Medulla oblongata (tissue), 1 donor: ENCODE measurements at regions not wholly inside any gene's neighbourhood (a gene's known extent, or its start where the extent isn't known, plus 50 kb on each side); places are given as distances from the start of the nearest gene placed in this dataset.
"Not testable (repeated sequence)": the region's sequence is repeated elsewhere in the genome, so short reads cannot be mapped to it uniquely, and the experiment has no call there.

Experiments
- DNase-seq: peaks from one replicate; pipeline ENCODE4 v3.0.0-alpha.2; 2015; ENCODE audit errors: extremely low spot score

DNA sequence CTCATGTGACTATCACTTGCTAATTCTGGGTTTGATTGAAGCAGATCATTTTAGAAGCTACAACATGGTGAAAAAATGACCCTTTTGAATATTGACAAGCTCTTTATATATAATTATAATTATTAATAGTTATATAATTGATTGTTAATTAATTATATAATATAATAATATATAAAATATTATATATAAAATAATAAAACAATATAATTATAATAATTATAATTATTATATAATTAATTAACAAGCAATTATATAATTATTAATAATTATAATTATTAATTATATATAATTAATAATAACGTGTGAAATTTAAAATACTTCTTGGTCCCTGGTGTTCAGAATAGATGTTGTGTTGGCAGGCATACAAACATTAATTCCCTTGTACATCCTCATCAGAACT lies 404.1 kb upstream of the CDH19 start:
- DNase-seq = no peak

DNA sequence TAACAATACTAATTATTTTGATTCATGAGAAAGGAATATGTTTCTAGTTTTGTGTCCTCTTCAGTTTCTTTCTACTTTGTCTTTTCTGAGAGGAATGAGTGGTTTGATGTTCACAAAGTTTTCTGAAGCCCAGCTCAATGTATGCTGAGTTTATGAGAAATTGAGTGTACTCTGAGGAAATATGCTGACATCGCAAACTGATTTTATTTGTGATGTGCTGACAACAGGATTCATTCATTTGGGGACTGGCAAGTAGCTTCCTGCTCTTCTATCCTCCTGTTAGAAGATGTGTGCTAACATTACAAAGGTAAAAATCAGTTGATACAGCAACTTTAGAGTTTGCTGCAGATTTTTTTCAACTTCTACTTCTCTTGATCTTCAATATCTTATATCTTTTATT lies 403.2 kb upstream of the CDH19 start:
- DNase-seq = no peak

DNA sequence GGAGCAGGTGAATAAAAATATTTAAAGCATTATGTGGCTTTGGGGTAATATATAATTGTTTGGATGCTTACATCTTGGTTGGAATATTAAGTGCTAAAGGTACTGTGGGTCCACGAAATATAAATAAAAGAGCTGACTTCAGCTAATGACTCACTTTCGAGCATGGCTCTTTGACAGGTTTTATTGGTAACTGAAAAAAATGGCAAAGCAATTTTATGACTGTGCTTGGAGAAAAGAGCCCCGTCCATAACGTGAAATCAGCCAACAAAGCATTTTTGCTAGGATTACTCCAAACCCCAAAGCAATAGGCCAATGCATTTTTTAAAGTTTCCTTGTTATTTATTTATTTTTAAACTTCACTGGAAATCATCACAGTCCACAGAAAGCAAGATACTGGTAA lies 397.2 kb upstream of the CDH19 start:
- DNase-seq = no peak

DNA sequence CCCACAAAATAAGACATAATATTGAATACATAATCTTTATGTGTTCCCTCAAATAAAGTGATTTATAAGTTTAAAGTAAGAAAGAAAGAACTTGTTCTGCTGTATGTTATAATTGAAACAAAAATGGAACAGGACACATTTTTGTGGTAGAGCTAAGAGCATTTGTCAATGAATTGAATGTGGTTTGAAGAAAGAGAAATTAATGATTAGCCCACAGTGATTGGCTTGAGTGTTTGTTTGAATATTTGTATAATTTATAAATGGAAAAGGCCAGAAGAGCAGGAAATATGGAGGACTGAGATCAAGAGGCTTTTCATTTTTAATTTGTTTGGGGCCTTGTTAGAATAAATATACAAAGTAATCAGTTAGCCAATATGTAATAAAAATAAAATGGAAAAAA lies 395.1 kb upstream of the CDH19 start:
- DNase-seq = no peak

GRCh38 chr18:66995270-66995669 lies 391.4 kb upstream of the CDH19 start:
- DNase-seq = no peak

DNA sequence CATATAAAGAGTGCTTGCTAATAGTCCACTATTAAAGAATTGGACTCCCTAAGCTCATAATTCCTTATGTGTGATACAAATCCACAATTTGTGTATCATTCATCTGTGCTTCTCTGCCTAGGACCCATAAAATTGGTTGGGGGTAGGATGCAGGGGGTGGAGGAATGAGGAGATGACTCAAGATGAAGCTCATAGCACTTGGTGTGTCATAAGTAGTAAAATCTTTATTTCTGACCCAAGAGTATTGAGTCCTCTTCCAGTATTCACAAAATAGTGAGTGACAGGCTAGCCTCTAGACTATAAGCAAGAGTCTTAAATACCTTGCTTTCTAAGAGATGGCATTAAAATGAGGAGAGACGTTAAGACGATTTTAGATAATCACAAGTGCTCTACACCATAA lies 390.9 kb upstream of the CDH19 start:
- no peak for DNase-seq

DNA sequence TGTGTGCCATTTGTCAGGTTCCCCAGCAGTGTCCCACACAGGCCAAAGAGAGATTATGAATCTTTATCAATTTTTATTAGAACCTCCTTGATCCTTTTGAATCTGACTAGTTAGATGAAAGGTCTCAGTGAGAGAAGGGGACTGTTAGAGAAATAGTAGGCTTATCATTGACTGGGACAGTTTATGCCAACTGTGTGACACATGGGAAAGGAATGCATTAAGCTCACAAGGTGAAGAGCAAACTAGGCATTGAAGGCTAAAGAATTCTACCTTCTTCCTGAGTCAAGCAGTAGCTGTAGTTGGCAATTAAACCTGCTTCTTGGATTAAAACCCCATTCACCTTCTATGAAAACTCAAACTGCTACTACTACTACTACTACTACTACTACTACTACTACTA lies 389.6 kb upstream of the CDH19 start:
- no peak for DNase-seq

GRCh38 chr18:66990909-66991308 lies 387.0 kb upstream of the CDH19 start:
- DNase-seq = no peak

DNA sequence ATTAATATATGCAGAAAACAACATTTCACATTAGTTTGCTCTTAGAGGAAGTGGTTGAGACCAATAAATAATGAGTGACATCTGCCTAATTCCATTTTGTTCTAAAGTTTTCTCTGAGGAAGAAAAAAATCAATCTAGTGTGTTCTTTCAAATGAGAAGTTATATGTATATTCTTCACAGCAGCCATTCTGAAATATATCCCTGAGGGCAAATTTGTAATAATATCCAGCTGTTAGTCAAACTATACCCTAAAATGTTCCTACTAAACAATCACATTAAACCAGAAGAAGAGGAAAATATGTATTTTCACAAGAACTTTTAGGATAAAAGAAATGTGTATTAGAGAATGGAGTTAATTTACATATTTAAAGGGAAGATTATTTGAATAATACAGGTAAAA lies 375.1 kb upstream of the CDH19 start:
- no peak for DNase-seq

DNA sequence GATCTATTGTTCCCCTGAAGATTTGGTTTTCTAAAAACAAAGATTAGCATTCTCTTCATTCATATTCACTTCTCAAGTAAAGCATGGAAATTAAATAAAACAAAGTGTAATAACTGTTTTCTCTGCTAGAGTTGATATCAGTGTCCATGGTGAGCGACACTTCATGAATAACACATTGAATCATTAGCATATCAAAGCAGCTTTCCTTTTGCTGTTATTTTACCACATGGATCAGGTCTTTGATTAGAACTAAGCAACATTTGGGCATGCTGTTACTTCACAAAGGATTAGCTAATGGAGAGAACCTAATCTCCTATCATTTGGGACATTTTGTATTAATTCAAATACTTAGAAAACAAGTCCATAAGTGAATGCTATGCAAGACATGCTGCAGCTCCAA lies 368.8 kb upstream of the CDH19 start:
- no peak for DNase-seq

GRCh38 chr18:66971960-66972359 lies 368.1 kb upstream of the CDH19 start:
- no peak for DNase-seq

GRCh38 chr18:66966171-66966570 lies 362.3 kb upstream of the CDH19 start:
- no peak for DNase-seq

DNA sequence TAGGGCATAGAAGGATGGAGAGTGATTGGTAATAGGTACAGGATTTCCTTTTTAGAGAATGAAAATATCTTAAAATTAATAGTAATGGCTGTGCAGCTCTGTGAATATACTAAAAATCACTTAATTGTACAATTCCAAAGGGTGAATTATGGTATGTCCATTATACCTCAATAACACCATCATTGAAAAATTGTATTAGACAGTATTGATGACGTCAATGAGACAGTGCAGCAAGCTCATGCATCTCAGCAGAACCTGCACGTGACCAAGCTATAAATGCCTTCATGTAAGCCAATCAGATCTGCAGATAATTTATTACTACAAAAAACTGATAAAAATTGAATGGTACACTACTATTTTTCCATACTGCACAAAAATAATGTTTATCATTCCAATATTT lies 354.4 kb upstream of the CDH19 start:
- no peak for DNase-seq

GRCh38 chr18:66951750-66952149 lies 347.9 kb upstream of the CDH19 start:
- DNase-seq = no peak

- no peak for DNase-seq
Measured at GRCh38 chr18:66949419-66949818, 345.5 kb upstream of the CDH19 start.

DNA sequence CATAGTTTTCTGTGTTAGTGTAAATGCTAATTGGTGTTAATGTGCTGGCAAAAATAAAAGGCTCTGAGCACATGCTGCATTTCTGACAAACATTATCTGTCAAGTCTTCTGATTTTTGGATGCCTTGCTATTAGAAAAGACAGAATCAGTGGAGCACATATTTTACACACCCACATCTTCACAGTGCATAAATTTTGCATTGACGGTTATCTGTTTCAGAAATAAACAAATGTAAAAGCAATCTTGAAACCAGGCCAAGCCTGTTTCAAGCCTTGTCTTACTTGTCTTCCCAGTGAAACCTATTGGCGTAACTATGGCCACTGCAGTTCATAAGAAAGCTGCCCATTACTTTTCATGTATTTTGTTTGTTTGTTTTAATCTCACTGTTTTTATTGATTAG lies 333.7 kb upstream of the CDH19 start:
- no peak for DNase-seq

DNA sequence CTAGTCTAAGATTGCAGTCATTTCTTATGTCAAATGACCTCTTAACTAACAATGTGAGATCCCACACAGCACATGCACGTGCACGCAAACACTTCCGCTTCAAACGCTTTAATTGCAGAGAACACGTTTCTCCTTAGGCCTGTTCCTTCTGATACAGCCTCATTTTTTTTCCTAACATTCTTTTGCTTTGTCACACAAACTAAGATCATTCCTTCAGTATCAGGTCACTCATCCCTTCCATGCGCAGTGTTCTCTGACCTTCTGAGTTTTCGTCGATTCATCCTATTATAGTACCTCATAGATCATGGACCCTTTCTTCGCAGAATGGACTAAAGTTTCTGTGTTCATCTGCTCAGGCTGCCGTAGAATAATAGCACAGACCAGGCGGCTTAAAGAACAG lies 327.1 kb upstream of the CDH19 start:
- DNase-seq = no peak

DNA sequence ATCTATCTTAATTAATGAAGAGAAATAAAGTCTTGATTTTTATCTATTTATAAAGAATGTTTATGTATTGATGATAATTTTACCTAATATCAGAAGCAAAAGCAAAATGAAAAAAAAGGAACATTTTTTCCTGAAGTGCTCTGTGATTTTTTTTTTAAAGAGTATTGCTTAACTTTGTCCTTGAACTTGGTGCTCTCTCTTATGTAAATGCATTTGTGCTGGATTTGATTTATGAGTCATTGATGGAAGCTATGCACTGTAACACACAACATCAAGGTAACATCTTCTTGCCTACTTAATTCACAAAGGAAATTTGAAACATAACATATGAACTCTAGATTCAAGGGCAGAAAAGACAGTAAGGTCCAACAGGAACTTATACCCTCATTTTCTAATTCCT lies 312.9 kb upstream of the CDH19 start:
- DNase-seq = no peak

DNA sequence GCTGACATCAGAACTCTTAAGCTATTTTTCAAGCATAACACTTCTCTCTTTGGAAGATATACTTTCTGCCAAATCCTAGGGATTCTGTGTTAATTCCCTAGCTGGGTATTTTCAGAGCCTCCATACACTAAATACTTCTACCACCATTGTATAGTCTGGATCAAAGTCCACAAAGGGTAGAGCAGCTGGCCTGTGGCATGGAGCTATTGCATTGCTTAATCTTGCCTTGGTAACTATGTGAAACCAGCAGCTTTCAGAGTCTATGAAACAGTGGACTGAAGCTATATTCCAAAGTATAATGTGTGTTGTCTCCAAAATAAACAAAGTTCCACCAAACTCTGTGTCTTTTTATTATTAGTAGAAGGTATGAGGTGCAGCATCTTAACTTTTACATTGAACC lies 296.9 kb upstream of the CDH19 start:
- no peak for DNase-seq

DNA sequence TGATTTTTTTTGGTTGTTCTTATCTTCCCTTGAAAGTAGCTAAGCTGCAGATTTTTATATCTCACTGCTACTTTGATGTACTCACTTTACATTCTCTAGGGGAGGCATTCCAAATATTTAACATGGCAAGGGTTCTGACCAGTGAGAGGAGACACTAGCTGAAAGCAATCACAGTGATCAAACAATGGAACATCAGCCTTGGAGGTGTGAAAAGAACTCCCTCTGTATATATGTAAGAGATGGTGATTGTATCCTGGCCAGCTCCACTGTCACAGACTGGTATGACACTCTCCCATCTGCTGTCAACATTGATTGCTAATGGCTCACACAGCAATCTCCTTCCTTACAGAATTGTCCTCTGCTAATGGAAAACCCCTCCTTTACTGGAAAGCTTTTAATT lies 291.7 kb upstream of the CDH19 start:
- DNase-seq = no peak

DNA sequence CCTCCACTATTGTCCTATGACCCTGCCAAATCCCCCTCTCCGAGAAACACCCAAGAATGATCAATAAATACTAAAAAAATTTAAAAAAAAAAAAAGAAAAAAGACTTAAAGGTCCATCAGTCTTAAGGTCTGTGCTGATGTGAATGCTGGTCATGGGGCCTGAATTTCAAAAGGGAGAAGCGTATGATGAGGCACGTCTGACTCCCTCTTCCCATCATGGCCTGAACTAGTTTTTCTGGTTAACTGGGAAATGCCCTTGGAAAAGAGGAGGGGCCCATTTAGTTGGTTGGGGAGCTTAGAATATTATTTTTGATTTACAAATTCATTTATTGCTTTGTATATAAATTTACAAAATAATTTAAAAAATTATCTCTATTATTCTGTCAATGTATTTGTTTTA lies 291.0 kb upstream of the CDH19 start:
- DNase-seq = no peak

DNA sequence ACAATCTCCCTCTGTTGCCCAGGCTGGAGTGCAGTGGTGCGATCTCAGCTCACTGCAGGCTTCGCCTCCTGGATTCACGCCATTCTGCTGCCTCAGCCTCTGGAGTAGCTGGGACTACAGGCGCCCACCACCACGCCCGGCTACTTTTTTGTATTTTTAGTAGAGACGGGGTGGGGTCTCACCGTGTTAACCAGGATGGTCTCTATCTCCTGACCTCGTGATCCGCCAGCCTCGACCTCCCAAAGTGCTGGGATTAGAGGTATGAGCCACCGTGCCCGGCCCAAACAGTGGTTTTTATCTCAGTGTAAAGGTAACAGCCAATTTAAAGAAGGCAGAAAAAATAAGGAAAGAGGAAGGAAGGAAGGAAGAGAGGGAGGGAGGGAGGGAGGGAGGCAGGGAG lies 288.5 kb upstream of the CDH19 start:
- DNase-seq = not testable (repeated sequence)

DNA sequence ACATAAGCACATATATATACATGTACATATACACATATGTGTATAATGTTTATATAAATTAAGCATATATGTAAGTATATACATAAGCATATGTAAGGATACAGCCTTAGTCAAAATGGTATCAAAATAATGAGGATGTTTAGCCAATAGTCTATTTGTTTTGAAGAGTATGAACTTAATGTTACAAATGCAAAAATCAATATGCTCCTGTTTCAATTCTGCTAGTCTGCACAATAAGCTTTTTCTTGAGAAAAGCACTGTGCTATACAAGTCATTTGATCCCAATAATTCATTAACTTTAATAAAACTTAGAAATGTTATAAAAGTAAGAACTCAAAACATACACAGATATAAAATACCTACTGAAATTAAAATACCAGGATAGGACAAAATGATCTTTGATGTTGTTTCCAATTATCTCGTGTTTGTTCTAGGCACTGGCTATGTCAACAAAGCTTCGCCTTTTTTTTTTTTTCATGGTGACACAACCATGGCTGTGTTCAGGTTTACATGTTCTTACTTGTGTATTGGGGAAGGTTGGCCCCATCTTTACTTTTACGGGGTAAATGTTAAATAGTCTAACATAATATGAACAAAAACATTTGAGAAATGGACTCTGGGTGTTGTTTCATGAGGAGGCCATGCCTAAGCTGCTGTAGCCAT lies 271.1 kb upstream of the CDH19 start:
- DNase-seq = no peak

DNA sequence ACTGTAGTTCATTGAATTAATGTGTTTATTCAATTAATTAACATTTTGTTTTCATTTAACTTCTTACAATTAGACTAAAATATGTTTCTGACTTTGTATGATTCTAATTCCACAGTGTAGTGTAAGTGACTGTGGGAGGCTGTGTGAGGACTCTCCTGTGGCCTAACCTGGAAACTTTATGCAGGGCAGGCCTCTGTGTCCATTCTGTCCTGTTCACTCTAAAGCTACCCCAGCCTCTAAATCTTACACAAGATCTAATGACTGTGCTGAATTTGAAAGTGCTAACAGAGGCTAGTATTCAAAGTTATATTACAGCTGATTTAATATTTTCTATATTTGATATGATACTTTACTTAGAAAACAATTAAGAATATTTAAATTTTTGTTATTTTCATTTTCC lies 270.5 kb upstream of the CDH19 start:
- no peak for DNase-seq

DNA sequence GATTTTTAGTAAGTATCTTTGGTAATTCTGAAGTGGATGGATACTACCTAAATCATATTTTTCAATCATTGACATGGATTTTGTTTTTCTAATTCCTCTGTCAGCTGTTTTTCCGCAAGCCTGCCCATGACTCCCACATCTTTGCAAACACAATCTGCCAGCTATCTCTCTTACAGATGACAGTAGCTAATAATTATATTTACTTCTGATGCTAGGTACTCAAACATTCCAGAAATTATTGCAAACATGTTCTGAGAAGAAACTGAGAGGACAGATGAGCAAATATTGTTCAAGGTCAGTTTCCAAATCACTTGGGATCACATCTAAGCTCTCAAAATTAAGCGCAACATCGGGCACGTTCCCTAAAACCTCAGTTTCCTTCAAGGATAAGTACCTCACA lies 270.0 kb upstream of the CDH19 start:
- DNase-seq = no peak
